GM19397 (cell line): ENCODE measurements at regions not wholly inside any gene's neighbourhood (a gene's known extent, or its start where the extent isn't known, plus 50 kb on each side); places are given as distances from the start of the nearest gene placed in this dataset.
"Not testable (repeated sequence)": the region's sequence is repeated elsewhere in the genome, so short reads cannot be mapped to it uniquely, and the experiment has no call there.

Source experiments
- ATAC-seq: cut with Tn5 transposase; IDR thresholded peaks from one replicate; pipeline ENCODE4 v1.9.1; 2021; ENCODE audit warnings: mild to moderate bottlenecking, moderate library complexity; ENCODE audit not compliant: unreplicated experiment

DNA sequence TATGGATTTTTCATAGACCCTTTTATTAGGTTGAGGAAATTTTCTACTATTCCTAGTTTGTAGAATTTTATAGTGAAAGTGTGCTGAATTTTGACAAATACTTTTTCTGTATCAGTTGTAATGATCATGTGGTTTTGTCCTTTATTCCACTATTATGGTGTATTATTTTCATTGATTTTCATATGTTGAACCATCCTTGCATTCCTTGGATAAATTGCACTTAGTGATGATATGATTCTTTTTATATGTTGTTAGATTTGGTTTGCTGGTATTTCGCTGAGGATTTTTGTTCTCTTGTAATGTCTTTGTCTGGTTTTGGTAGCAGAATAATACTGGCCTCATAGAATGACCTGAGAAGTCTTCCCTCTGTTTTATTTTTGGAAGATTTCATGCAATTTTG lies 140.6 kb upstream of the CDK6 start:
- ATAC-seq = no peak

DNA sequence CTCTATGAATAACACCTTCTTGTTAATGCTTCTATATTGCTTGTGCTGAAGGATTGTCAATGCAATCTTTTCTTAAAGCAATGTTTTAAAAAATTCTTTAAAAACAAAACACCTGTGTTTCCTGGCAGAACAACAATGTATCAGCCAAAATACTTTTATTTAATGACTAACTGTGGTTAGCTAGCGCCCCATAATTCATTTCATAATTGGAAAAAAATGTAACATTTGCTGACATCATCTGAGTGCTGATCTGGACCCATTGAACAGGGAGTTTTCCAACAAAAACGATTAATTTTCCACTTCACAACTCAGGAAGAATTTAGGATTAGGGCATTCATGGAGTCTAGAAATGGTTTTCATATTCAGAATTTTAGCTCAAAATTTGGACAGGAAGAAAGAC lies 137.6 kb upstream of the CDK6 start:
- no peak for ATAC-seq

DNA sequence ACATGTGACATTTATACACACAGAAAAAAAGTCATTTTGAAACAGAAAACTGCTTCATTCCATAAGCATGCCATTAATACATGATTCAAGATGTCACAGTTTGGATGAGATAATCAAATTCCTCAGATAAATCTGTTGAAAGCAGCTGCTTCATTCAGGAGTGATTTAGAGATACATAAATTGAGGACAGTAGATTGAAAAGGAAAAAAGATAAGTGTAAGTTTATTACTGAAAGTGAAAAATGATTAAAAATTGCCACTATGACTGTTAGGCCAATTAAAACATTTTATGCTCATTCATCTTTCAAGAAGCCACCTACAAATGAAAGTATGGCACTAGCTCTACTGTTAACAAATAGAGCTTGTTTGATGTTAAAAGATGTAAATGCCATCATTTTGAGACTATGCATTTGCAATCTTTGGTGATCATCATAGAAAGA lies 136.9 kb upstream of the CDK6 start:
- no peak for ATAC-seq

DNA sequence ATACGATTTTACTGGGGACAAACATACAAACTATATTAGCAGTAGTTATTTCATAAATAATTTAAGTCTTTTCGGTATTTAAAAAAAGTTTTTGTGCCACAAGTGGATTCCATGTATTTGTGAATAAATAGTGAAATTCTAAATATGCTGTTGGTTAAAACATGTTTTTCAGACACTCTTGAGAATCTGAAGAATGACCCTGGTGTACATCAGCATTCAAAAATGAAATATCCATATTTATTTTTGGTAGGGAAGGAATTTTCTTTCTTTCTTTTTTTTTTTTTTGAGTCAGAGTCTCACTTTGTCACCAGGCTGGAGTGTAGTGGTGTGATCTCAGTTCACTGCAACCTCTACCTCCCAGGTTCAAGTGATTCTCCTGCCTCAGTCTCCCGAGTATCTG lies 136.1 kb upstream of the CDK6 start:
- no peak for ATAC-seq

DNA sequence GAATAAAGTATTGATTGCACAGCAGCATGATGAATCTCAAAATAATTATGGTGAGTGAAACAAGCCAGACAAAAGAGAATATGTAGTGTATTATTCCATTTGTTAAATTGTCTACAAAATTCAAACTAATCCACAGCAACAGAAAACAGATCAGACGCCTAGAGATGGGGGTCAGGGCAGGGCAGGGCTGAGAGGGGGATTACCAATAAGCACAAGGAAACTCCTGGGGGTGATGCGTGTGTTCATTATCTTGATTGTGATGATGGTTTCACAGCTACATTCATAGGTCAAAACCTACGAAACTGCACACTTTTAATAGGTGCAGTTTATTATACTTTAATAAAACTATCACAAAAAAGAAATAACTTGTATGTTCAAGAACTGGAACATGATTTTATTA lies 132.7 kb upstream of the CDK6 start:
- no peak for ATAC-seq

DNA sequence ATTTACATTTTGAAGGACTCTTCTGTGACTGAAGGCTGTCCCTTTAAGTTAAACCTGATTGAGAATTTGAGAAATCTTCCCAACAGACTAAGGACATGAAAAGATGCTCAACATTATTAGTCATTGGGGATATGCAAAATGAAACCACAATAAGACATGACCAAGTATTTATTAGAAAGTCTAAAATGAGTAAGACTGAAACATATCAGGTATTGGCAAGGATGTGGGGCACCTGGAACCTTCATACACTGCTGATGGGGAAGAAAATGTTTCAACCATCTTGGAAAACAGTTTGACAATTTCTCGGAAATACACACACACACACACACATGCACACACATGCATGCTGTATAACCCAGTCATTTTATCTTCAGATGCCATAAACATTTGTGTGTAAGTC lies 132.1 kb upstream of the CDK6 start:
- no peak for ATAC-seq

DNA sequence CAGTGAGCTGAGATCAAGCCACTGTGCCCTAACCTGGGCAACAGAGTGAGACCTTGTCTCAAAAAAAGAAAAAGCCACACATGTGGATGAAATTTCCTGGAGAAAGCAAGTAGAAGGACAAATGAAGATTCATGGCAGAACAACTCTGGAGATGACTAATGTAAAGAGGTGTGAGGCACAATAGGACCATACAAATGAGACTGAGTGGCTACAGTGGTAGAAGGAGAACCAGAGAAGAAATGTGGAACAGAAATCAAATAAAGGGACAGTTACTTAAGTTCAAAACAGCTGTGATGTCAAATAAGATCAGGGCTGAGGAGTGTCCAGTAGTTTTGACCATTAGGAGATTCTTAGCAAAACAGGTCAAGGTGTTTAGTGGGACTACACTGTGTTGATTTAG lies 130.9 kb upstream of the CDK6 start:
- ATAC-seq = no peak

DNA sequence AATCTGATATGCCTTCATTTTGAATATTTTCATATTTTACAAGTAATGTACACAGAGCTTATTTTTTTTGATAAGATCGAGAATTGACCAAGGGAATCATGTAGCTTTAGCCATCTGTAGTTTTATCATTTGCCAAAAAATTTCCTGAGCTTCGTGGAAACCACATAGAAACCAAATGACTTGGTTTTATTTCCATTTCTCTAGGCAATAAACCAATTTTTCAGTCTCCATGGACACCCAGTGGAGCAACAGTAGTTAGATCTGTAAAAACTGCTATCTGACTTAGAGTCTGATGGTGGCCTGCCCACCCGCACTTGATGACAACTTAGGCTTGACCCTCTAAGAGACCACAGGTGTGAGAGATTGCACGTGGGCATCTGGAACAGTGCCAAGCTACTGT lies 127.8 kb upstream of the CDK6 start:
- ATAC-seq = no peak

DNA sequence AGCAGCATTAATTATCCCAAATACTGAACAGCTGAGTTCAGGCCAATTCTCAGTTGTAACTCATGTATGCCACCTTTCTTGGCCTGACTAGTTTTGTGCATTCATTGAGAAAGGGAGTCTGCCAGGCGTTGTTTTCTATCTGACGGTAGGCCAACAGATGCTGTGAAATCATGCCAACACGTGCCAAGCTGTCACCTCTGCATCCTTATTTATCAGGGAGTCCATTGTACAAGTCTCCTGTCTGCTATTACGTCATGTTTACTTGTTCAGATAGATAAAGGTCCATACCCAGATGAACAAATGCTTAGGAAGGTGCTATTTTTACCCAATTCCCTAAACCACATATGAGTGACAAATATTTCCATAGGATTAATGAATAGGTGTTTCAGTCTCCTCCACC lies 127.2 kb upstream of the CDK6 start:
- ATAC-seq = no peak

DNA sequence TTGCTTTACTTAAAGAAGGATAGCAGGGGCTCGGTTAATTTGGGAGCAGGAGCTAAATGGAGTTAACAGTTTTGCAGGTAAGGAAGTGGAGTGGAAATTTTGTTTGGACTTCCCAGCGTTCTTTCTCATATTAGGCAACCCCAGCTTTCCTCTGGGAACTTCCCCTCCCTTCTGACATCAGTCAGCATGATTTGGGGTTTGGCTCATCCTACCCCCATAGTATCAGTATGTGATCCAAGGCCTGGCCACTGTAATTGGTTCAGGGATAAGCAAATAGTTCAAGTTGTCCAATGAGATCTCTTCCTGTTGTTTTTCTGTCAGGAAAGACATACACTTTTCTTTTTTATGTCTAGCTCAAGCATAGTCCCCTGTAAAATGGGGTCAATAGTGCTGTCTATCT lies 125.6 kb upstream of the CDK6 start:
- no peak for ATAC-seq

DNA sequence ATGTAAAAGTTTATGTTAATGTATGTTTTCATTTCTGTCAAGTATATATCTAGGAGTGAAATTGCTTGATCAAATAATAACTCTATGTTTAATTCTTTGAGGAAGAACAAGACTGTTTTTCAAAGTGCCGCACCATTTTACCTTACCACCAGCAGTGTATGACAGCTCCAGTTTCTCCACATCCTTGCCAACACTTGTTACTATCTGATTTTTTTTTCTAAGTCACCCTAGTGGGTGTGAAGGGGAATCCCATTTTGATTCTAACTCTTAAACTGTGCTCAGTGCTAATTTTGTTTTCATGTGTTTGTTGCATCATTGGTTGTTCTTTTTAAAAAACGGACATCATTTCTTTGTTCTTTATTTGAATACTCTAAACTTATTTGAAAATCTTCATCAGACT lies 120.2 kb upstream of the CDK6 start:
- ATAC-seq = no peak

DNA sequence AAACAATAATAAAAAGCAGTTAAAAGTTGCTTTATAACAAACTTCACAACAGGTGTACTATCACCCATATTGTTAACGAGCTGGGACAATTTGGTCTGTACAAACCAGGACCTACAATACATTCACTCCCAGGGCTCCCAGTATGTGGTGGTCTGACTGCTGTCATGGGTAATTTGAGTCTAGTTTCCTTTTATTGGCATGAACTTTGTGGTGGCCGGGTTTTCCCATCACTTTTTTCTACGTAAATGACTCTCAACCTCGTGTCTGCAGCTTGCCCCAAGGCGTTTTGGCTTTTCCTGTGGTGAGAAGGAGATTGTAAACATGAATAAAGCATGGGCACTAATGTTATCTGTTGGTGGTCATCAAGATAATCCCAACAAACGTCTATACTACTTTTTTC lies 118.7 kb upstream of the CDK6 start:
- no peak for ATAC-seq

DNA sequence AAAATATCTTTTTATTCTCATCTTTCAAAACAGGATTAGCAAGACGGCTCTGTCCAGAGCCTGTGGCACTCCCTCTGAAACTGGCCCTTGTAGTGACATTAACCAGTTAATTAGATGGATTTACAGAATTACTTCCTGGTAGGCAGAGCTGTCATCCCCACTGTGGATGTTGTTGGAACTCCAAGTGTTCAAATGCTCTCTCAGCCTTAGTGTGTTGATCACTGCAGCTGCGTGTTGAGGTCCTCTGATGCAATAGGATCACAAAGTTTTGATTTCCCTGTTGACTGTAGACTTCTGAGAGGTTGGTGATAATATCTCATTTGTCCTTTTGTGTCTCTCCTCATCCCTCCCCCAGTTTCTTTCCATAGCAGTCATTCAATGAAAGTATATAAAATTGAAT lies 117.3 kb upstream of the CDK6 start:
- ATAC-seq = no peak

DNA sequence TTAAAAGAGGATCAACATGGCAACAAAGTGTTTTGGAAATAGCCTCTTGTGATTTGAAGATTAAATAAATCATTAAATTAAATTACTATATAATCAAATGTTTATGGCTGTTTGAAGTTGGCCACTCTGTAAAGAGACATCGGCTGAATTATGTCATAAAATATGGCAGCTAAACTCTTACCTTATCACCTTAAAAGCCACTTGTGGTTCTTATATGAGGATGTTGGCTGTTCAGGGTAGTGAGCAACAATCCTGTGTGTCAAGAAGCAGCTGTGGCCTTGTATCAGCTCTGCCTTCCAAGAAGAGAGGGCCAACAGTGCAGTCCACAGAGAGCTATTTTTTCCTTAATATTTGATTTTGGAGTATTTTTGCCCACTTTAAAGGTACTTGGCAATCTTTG lies 113.4 kb upstream of the CDK6 start:
- ATAC-seq = no peak

DNA sequence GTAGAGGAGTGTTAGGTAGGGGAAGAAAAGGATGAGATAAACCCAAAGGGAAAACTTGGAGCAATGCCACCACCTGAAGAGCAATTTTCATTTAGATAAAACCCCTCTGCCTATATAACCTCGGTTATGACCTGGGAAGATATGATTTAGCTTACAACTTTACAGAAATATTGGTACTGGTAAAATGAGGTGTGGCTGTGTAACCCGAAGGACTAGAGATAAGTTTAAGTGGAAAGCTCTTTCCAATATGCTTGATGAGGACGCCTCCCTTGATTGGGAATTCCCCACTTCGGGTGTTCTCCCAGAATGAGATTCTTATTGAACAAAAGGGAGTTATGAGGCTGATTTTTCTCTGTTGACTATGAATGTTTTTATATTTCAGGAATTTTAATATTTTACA lies 109.5 kb upstream of the CDK6 start:
- ATAC-seq = no peak

DNA sequence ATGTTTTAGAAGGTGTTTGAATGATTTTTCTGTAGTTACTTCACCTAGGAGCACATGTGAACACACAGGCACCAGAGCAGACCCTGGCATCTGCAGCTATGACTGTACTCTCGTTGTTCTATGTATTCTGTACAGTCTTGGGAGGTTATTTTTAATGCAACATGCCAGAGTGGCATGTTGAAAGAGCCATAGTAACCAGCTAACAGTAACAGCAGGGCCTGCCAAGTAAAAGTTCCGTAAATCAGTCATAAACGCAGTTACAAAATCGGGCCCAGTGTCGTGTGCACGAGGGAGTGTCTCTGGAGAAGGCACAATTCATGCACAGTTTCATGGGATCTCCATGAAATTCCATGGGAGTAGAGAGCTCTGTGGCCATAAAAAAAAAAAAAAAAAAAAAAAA lies 108.3 kb upstream of the CDK6 start:
- ATAC-seq = no peak

DNA sequence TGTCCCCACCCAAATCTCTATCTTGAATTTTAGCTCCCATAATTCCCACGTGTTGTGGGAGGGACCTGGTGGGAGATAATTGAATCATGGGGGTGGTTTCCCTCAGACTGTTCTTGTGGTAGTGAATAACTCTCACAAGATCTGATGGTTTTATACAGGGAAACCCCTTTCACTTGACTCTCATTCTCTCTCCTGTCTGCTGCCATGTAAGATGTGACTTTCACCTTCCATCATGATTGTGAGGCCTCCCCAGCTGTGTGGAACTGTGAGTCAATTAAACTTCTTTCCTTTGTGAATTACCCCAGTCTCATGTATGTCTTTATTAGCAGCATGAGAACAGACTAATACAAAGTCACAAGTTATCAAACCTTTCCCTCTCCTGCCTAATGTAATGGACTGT lies 106.3 kb upstream of the CDK6 start:
- not testable (repeated sequence) for ATAC-seq

DNA sequence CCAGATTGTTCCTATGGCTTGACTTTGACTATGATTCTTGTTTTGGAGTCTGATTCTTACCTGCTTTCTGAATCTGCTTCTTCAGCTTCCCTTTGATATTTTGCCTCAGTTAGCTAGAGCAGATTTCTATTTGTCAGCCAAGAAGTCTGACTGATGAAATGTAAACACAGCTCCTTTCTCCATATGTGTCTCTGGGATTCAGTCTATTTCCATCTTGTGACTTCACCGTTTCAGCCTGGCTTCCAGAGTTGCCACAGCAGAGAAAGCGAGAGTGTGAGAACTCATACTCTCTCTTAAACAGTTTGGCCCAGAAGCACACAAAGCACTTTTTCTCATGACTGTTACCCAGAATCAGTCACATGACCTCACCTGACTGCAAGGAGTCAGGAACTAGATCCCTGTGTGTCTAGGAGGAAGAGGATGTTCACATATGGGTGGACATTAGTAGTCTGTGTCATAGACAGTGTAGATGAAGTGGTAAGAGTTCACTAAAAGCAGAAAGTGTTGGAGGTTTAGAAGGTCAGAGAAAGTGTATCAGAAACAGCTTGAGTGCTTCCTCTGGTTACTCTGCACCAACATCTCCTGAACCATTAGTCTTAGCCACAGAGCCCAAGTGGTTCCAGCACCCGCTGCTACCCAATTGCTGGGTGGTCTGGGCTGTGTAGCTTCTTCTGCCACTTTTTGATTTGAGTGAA lies 103.4 kb upstream of the CDK6 start:
- no peak for ATAC-seq

DNA sequence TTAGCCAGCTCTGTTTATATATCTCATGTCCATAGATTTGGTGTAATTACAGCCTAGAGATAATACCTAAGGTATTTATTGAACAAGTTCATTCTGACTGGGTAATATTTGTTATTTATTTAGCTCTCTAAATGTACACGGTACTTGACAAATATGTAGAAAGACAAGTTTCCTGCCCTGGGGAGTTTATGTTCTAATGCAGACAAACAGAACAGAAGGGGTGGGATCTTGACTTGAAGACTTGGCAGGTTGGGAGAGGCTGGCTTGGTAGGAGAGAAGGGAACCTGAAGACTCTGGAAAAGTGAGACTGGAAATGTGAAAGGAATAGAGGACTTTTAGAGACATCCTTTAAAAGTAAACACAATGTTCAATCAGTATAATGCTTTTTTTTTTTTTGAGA lies 97.7 kb upstream of the CDK6 start:
- no peak for ATAC-seq

DNA sequence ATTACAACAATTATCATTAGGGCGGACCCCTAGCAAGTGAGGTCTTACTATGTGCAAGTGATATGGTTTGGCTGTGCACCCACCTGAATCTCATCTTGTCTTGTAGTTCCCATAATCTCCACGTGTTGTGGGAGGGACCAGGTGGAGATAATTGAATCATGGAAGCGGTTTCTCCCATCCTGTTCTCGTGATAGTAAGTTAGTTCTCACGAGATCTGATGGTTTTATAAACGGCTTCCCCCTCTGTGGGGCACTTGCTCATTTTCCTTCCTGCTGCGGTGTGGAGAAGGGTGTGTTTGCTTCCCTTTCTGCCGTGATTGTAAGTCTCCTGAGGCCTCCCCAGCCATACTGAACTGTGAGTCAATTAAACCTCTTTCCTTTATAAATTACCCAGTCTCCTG lies 96.1 kb upstream of the CDK6 start:
- ATAC-seq = no peak

DNA sequence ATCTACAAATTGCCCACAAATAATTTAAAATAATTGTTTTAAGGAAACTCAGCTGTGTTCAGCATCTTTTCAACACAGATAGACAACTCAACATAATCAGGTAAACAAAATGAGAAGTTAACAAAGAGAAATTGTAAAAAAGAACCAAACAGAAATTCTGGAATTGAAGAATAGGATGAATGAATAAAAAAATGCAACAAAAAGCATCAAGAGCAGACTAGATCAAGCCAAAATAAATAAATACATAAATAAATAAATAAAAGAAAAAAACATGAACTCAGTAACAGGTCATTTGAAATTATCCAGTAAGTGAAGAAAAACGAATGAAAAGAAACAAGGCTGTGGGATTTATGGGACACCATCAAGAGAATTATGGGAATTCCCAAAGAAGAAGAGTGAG lies 94.0 kb upstream of the CDK6 start:
- no peak for ATAC-seq

DNA sequence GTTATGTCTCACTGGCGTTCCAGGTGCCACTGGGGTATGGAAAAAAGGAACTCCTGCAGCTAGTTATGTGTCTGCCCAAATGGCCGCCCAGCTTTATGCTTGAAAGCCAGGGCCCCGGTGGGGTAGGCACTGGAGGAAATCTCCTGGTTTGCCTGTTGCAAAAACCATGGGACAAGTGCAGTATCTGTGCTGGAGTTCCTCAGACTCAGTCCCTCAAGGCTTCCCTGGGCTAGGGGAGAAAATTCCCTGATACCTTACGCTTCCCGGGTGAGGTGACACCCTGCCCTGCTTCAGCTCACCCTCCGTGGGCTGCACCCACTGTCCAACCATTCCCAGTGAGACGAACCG lies 90.3 kb upstream of the CDK6 start:
- ATAC-seq = no peak

DNA sequence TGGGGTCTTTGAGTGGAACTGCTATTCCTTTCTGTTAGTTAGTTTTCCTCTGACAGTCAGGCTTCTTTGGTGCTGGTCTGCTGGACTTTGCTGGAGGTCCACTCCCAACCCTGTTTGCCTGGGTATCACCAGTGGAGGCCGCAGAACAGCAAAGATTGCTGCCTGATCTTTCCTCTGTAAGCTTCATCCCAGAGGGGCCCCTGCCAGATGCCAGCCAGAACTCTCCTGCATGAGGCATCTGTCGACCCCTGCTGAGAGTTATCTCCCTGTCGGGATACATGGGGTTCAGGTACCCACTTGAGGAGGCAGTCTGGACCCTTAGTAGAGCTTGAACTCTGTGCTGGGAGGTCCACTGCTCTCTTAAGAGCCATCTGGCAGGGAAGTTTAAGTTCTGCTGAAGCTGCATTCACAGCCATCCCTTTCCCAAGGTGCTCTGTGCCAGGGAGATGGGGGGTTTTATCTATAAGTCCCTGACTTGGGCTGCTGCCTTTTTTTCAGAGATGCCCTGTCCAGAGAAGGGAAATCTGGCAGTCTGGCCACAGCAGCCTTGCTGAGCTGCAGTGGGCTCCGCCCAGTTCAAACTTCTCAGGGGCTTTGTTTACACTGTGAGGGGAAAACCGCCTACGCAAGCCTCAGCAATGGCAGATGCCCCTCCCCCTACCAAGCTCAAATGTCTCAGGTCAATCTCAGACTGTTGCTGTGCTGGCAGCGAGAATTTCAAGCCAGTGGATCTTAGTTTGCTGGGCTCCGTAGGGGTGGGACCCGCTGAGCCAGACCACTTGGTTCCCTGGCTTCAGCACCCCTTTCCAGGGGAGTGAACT lies 89.7 kb upstream of the CDK6 start:
- ATAC-seq = no peak
